Prostate gland (tissue), 2 donors: ENCODE measurements at regions not wholly inside any gene's neighbourhood (a gene's known extent, or its start where the extent isn't known, plus 50 kb on each side); places are given as distances from the start of the nearest gene placed in this dataset.

ENCODE experiments used
- POLR2A ChIP-seq: fragments of 450-650 bp; IDR thresholded peaks from one replicate; pipeline ENCODE4 v1.6.1; 2016; ENCODE audit warnings: antibody characterized with exemption, mild to moderate bottlenecking
- POLR2AphosphoS5 ChIP-seq: sonication (generic); formaldehyde crosslinking; IDR thresholded peaks from one replicate; pipeline ENCODE4 v1.6.1; 2017; ENCODE audit warnings: antibody characterized with exemption
- TF ChIP-seq, protein P1 (sequence below), 4 experiments: fragments of 200-600 bp in 2 of 4; fragments of 450-650 bp in 2 of 4; sonication (generic) in 2 of 4; IDR thresholded peaks; 1 replicate in 3 of 4; 2 replicates in 1 of 4; pipeline ENCODE4 v1.5.1; 2016 to 2019; ENCODE audit warnings: antibody characterized with exemption in 4 of 4, mild to moderate bottlenecking in 2 of 4, moderate library complexity in 2 of 4

DNA sequence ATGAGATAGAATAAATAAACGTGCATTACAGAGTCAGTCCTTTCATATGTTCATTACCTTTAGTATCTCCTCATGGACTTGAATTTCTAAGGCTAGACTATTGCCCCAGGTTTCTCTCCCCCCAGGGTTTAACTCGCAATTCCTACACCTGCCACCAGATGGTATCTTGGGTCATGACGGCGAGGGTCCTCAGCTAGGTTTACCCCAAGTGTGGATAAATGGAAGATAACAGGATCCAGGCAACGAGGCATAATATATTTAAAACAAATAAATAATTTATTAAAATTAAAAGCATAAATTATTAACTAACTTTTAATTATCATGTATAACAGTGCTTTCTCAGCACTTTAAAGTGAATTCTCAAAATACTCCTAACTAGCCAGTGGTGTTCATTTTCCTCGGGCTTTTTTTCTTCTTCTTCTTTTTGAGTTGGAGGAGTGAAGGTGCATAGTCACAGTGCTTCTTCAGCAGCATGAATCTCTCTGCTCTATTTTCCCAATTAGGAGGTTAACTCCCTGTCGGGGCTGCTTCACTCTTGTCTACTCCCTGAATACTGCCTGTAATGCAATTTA is 243.5 kb upstream of the CAND1 start:
- TF ChIP-seq POLR2A (no peak), POLR2AphosphoS5 (no peak)
- TF ChIP-seq, protein P1, sequence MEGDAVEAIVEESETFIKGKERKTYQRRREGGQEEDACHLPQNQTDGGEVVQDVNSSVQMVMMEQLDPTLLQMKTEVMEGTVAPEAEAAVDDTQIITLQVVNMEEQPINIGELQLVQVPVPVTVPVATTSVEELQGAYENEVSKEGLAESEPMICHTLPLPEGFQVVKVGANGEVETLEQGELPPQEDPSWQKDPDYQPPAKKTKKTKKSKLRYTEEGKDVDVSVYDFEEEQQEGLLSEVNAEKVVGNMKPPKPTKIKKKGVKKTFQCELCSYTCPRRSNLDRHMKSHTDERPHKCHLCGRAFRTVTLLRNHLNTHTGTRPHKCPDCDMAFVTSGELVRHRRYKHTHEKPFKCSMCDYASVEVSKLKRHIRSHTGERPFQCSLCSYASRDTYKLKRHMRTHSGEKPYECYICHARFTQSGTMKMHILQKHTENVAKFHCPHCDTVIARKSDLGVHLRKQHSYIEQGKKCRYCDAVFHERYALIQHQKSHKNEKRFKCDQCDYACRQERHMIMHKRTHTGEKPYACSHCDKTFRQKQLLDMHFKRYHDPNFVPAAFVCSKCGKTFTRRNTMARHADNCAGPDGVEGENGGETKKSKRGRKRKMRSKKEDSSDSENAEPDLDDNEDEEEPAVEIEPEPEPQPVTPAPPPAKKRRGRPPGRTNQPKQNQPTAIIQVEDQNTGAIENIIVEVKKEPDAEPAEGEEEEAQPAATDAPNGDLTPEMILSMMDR (IDR thresholded peaks at IDR 0.05), result peak; percentile 40 to 49 (median 44)
